Chondrocyte (in vitro differentiated cells): ENCODE measurements at regions not wholly inside any gene's neighbourhood (a gene's known extent, or its start where the extent isn't known, plus 50 kb on each side); places are given as distances from the start of the nearest gene placed in this dataset.

Experiments used
- DNase-seq: peaks from one replicate; pipeline ENCODE4 v3.0.0; 2021; ENCODE audit warnings: mixed read lengths, low spot score
- H3K27ac Mint-ChIP-seq: one replicate; pipeline ENCODE4 v1.8.0; 2021; ENCODE audit warnings: mild to moderate bottlenecking, moderate library complexity, mixed read lengths; ENCODE audit not compliant: unreplicated experiment
- H3K27me3 Mint-ChIP-seq: 2 replicates; pipeline ENCODE4 v1.8.0; 2021; ENCODE audit warnings: low read depth, mixed read lengths
- H3K36me3 Mint-ChIP-seq: 2 replicates; pipeline ENCODE4 v1.8.0; 2021; ENCODE audit warnings: low read depth, mixed read lengths
- H3K4me1 Mint-ChIP-seq: 2 replicates; pipeline ENCODE4 v1.8.0; 2021; ENCODE audit warnings: low read depth, mild to moderate bottlenecking, mixed read lengths
- H3K4me3 Mint-ChIP-seq: one replicate; pipeline ENCODE4 v1.8.0; 2021; ENCODE audit warnings: mild to moderate bottlenecking, moderate library complexity, mixed read lengths; ENCODE audit not compliant: unreplicated experiment
- H3K9me3 Mint-ChIP-seq: 2 replicates; pipeline ENCODE4 v1.8.0; 2021; ENCODE audit warnings: low read depth, mixed read lengths
- TF ChIP-seq, protein P1 (sequence below): fragments of 200-600 bp; sonication (generic); IDR thresholded peaks from 2 replicates; pipeline ENCODE4 v1.5.0; 2021; ENCODE audit warnings: antibody characterized with exemption, mild to moderate bottlenecking, moderate library complexity

GRCh38 chr22:47309946-47310345 lies 547.5 kb downstream of the TBC1D22A start:
- Mint-ChIP-seq H3K27ac (no peak overlapping the region), H3K27me3 (peaks cover 4% of the 10 kb centered on the region), H3K36me3 (no peaks in the 10 kb centered on the region), H3K4me1 (no peaks in the 10 kb centered on the region), H3K4me3 (no peak overlapping the region), H3K9me3 (peaks cover 19% of the 10 kb centered on the region)
- TF ChIP-seq, protein P1, sequence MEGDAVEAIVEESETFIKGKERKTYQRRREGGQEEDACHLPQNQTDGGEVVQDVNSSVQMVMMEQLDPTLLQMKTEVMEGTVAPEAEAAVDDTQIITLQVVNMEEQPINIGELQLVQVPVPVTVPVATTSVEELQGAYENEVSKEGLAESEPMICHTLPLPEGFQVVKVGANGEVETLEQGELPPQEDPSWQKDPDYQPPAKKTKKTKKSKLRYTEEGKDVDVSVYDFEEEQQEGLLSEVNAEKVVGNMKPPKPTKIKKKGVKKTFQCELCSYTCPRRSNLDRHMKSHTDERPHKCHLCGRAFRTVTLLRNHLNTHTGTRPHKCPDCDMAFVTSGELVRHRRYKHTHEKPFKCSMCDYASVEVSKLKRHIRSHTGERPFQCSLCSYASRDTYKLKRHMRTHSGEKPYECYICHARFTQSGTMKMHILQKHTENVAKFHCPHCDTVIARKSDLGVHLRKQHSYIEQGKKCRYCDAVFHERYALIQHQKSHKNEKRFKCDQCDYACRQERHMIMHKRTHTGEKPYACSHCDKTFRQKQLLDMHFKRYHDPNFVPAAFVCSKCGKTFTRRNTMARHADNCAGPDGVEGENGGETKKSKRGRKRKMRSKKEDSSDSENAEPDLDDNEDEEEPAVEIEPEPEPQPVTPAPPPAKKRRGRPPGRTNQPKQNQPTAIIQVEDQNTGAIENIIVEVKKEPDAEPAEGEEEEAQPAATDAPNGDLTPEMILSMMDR = no peak
- DNase-seq = no peak

DNA sequence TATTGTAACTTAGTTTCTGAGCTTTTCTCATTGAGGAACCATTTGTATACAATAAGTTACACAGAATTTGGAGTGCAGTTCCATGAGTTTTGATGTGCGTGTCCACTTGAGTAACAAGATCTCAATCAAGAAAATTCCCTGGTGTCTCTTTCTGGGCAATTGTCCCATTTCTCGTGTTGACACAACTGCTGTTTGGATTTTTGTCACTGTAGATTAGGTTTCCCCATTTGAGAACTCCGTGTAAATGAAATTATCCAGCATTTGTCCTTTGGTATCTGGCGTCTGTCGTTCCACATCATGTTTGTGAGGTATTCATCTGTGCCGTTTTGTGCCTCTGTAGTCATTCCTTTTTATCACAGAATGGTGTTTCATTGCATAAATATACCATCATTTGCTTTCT lies 547.0 kb downstream of the TBC1D22A start:
- Mint-ChIP-seq H3K4me1 (no peaks in the 10 kb centered on the region), H3K27ac (no peak overlapping the region), H3K4me3 (no peak overlapping the region), H3K9me3 (peaks cover 16% of the 10 kb centered on the region), H3K36me3 (no peaks in the 10 kb centered on the region), H3K27me3 (peaks cover 2% of the 10 kb centered on the region)
- no peak for DNase-seq
- TF ChIP-seq, protein P1 = no peak

DNA sequence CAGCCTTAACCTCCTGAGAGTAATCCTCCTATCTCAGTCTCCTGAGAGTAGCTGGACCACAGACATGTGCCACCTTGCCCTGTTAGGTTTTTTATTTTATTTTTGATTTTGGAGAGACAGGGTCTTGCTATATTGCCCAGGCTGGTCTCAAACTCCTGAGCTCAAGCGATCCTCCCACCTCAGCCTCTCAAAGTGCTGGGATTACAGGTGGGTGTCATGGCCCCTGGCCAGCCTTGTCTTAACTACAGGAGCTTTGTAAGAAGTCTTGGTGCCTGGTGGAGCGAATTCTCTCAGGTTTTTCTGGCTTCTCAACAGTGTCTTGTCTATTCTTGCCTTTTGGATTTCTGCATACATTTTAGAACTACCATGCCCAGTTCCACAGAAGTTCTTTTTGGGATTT lies 546.4 kb downstream of the TBC1D22A start:
- peaks cover 12% of the 10 kb centered on the region for H3K9me3 Mint-ChIP-seq
- TF ChIP-seq, protein P1 = no peak
- DNase-seq = no peak
- H3K27ac Mint-ChIP-seq = no peak overlapping the region
- H3K4me3 Mint-ChIP-seq = no peak overlapping the region
- peaks cover 2% of the 10 kb centered on the region for H3K27me3 Mint-ChIP-seq
- H3K36me3 Mint-ChIP-seq = no peaks in the 10 kb centered on the region
- H3K4me1 Mint-ChIP-seq = no peaks in the 10 kb centered on the region

GRCh38 chr22:47307822-47308221 lies 545.4 kb downstream of the TBC1D22A start:
- no peak for DNase-seq
- H3K27me3 Mint-ChIP-seq = peaks cover 2% of the 10 kb centered on the region
- H3K4me3 Mint-ChIP-seq = no peak overlapping the region
- TF ChIP-seq, protein P1 = no peak
- H3K9me3 Mint-ChIP-seq = peaks cover 8% of the 10 kb centered on the region
- no peak overlapping the region for H3K27ac Mint-ChIP-seq
- no peaks in the 10 kb centered on the region for H3K36me3 Mint-ChIP-seq
- H3K4me1 Mint-ChIP-seq = no peaks in the 10 kb centered on the region

DNA sequence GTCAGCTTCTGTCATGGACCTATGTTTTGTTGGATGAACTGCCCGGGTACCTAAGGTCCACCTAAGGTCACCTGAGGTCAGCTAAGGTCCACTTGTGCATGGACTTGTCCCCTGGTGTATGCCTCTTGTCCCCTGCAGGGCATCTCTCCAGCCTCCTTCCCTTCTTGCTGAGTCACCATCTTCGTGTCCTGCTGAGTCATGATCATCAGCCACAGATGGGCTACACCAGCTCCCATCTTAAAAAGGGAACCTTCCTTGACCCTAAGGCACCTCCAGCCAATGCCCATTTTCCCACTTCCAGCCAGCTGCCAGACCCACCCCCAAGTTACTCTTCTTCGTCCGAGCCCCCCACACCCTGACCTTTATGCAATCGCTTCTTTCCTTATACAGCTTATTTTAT lies 544.9 kb downstream of the TBC1D22A start:
- H3K36me3 Mint-ChIP-seq = no peaks in the 10 kb centered on the region
- peaks cover 6% of the 10 kb centered on the region for H3K9me3 Mint-ChIP-seq
- no peak overlapping the region for H3K27ac Mint-ChIP-seq
- TF ChIP-seq, protein P1 = no peak
- no peaks in the 10 kb centered on the region for H3K4me1 Mint-ChIP-seq
- DNase-seq = no peak
- H3K27me3 Mint-ChIP-seq = peaks cover 2% of the 10 kb centered on the region
- no peak overlapping the region for H3K4me3 Mint-ChIP-seq
